Motor neuron (in vitro differentiated cells): ENCODE measurements at regions not wholly inside any gene's neighbourhood (a gene's known extent, or its start where the extent isn't known, plus 50 kb on each side); places are given as distances from the start of the nearest gene placed in this dataset.

Experiments
- ATAC-seq, 8 experiments: fragments of 200-7000 bp; cut with Tn5 transposase; replicated peaks in 6 of 8; 2 replicates each; pipeline ENCODE4 v1.8.0; 2021; ENCODE audit warnings: mild to moderate bottlenecking in 8 of 8, moderate library complexity in 8 of 8
- H3K27ac ChIP-seq, 2 donors: fragments of 250-450 bp; sonication (Bioruptor Pico); 2 replicates each; pipeline ENCODE4 v1.9.0; 2021; ENCODE audit warnings: antibody characterized with exemption in 2 of 2, mild to moderate bottlenecking in 2 of 2, moderate library complexity in 1 of 2
- H3K4me1 ChIP-seq, 2 donors: fragments of 250-450 bp; sonication (Bioruptor Pico); replicated peaks in 1 of 2; 2 replicates each; pipeline ENCODE4 v1.6.1; 2021; ENCODE audit warnings: antibody characterized with exemption in 2 of 2, mild to moderate bottlenecking in 2 of 2, moderate library complexity in 1 of 2
- H3K4me3 ChIP-seq, 5 donors: fragments of 250-450 bp; sonication (Bioruptor Pico); 2 replicates each; pipeline ENCODE4 v1.9.0; 2021; ENCODE audit warnings: antibody characterized with exemption in 5 of 5, mild to moderate bottlenecking in 5 of 5, moderate library complexity in 4 of 5
- WGBS, 10 experiments: fragments of 450-650 bp; shearing (Covaris generic); methylation state at CpG; one replicate each; pipeline ENCODE4 v1.0.0; 2022; 5-methylcytosine and 5-hydroxymethylcytosine counted together
- in situ Hi-C, 9 experiments: fragments of 400-800 bp; cut with MboI; loops; one replicate each; pipeline ENCODE4 v1.15.0; 2021; ENCODE audit warnings: low sequenced_read_pairs in 9 of 9, low pct_unique_long_range_greater_than_20kb in 2 of 9; ENCODE audit not compliant: unreplicated experiment in 9 of 9

DNA sequence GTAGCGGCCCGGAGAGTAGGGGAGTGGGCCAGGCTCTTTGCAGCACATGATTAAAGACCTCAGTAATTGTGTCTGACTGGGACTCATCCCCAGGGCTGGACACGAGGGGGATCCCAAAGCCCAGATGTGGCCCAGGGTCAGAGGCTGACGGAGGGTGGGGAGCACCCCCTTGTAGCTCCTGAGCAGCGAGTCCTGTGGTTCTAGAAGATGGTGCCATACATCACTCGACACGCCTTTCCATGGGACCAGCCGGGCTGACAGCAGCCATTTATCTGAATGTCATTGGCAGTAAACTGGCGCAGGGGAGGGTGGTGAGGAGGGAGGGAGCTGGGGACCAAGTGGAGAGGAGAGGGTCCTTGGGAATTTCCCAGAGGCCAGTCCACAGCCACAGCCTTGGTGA, 65.1 kb upstream of the FAM222A start:
- no peak overlapping the region for H3K4me3 ChIP-seq
- H3K4me1 ChIP-seq, result peaks cover 34 to 45% of the 10 kb centered on the region in 2 donors
- 61 to 90% (median 74%) methylated on average over 2 to 7 of the region's 9 CpGs; no CpG with 5 or more reads in 6 of the 10 experiments for WGBS, 10 experiments
- in situ Hi-C loops, result no loop called here
- ATAC-seq, result peak in 5 of 8 experiments; percentile 65 to 83 (median 72)
- peak overlapping the region in 1 of 2 donors; percentile 23 for H3K27ac ChIP-seq

DNA sequence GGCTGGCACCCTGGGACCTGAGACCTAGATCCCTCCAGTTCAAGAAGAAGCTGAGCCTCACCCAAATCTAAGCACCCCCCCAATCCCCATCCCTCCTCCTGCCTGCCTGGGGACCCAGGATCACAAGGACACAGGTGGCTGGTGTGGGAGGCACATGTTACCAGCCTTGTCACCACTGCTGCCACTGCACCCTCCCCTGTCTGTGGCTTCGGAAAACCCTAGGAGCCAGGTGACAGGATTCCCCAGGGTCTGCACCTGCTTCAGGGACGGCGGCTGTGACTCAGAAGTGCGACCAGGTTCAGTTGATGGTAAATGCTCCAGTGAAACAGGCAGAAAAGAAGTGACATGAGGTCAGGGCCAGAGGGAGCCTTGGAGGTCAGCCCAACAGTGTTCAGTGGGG, 62.8 kb upstream of the FAM222A start:
- Histone ChIP-seq H3K27ac (no peak overlapping the region), H3K4me3 (no peak overlapping the region), H3K4me1 (peaks cover 39 to 44% of the 10 kb centered on the region in 2 donors)
- ATAC-seq, result no peak
- in situ Hi-C loops, result no loop called here
- WGBS, 10 experiments, result 100% methylated on average over 1 to 3 of the region's 4 CpGs; no CpG with 5 or more reads in 8 of the 10 experiments

DNA sequence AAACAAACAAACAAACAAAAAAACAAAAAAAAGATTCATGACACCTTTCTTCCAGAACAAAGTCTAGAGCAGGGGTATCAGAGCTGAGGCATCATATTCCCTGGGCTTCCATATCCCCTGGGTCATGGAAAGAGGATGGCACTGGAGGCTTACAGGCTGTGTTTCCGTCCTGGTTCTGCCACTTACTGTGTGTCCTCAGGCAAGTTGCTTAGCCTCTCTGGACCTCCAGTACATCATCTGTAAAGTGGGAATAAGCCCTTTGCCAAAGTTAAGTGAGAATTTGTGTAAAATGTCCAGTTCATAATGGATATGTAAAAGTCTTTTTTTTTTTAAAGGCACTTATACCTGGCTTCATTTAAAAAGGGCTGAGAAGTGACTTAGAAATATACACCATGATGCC, 62.0 kb upstream of the FAM222A start:
- Histone ChIP-seq H3K4me1 (peaks cover 37 to 42% of the 10 kb centered on the region in 2 donors), H3K4me3 (no peak overlapping the region), H3K27ac (no peak overlapping the region)
- in situ Hi-C loops, result no loop called here
- WGBS, 10 experiments, result 71 to 100% (median 78%) methylated on average over 1 of the region's 1 CpG; no CpG with 5 or more reads in 7 of the 10 experiments
- ATAC-seq, result no peak

DNA sequence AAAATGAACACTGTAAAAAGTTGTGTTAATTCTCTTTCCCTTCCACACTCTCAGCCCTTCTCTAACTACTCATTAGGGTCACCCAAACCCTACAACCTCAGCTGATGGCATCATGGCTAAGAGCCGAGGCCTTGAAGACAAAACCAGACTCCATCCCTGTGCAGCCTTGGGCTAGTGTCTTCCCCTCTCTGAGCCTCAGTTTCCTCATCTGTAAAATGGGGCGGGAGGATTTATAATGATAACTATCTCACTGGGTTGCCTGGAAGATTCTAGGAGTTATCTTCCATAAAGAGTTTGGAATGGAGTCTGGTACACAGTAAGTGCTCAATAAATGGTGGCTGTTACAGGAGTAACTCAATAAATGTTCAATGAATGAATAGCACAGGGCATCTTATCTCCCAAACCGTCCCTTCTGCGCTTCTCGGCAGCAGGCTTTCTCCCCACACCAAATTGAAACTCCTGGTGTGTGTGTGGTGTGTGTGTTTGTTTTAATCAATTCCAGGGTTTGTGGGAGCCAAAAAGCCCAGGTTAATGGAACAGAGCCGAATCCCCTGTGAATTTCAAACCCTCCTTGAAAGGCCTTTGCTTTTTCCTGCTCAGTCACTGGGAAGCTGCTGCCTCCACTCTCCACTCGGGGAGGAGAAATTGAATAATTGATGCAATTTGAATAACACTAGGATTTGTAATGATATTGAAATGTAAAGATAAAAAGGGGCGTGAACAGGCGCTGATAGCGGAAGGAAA, 61.2 kb upstream of the FAM222A start:
- WGBS, 10 experiments, result 10 to 100% (median 58%) methylated on average over 1 to 8 of the region's 10 CpGs
- in situ Hi-C loops, result no loop called here
- ATAC-seq, result peak in 4 of 8 experiments; percentile 41 to 57 (median 50)
- Histone ChIP-seq H3K4me1 (peaks cover 40 to 50% of the 10 kb centered on the region in 2 donors), H3K4me3 (no peak overlapping the region), H3K27ac (no peak overlapping the region)

DNA sequence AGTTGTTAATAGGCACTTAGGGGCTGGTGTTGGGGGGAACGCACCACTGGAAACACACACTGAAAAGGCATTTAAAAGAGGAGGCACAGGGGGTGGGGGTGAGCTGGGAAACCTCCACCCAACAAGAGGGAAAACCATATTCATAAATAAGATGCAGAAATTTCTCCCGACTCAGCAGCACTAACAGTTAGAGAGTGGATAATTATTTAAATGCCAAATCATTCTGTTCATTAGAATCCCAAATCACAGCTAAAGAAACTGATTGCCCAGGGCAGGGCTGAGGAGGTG, 60.7 kb upstream of the FAM222A start:
- Histone ChIP-seq H3K4me1 (peaks cover 38 to 51% of the 10 kb centered on the region in 2 donors), H3K4me3 (no peak overlapping the region), H3K27ac (no peak overlapping the region)
- peak in 4 of 8 experiments; percentile 44 to 84 (median 54) for ATAC-seq
- 17 to 67% (median 42%) methylated on average over 1 to 2 of the region's 2 CpGs; no CpG with 5 or more reads in 3 of the 10 experiments for WGBS, 10 experiments
- in situ Hi-C loops, result no loop called here

DNA sequence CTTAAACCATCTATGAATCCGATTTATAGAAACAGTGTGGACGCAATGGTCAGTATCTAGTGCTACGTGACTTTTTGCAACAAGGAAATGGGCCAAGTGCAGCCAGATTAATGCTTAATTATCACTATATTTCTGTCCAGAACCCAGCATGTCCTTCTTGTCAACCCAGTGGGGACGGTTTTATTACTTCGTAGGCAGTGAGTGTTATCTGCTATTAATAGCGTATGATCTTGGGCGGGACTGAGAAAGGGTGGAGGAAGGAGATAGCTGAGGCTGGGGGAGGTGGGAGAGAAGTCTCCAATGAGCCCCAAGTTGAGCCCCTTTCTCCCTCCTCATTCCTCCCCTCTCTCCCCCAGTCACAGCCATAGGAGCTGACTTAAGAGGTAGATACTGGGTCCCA, 59.7 kb upstream of the FAM222A start:
- peak in 5 of 8 experiments; percentile 25 to 69 (median 33) for ATAC-seq
- Histone ChIP-seq H3K4me3 (no peak overlapping the region), H3K27ac (no peak overlapping the region), H3K4me1 (peaks cover 29 to 50% of the 10 kb centered on the region in 2 donors)
- in situ Hi-C loops, result no loop called here
- 32 to 93% (median 82%) methylated on average over 2 to 7 of the region's 7 CpGs; no CpG with 5 or more reads in 2 of the 10 experiments for WGBS, 10 experiments

DNA sequence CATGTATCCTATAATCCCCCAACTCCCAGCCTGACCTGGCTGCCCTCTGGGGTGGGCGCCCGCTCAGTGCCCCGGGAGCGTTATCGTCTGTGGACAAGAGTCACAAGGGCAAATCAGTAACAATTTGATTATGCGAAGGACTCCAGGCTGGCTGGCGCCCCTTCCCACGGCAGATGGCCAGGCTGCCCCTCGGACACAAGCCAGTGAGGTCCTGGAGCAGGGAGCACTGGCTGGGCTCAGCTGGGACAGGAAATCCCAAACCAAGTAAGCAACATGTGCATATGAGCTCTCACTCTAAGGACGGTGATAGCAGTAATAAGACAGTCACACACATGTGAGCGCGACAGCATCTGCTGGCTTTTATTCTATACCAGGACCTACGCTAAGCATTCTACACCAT, 59.3 kb upstream of the FAM222A start:
- peaks cover 24 to 46% of the 10 kb centered on the region in 2 donors for H3K4me1 ChIP-seq
- in situ Hi-C loops, result no loop called here
- H3K27ac ChIP-seq, result no peak overlapping the region
- no peak overlapping the region for H3K4me3 ChIP-seq
- ATAC-seq, result peak in 5 of 8 experiments; percentile 25 to 49 (median 38)
- 30 to 100% (median 90%) methylated on average over 1 to 5 of the region's 13 CpGs; no CpG with 5 or more reads in 4 of the 10 experiments for WGBS, 10 experiments

DNA sequence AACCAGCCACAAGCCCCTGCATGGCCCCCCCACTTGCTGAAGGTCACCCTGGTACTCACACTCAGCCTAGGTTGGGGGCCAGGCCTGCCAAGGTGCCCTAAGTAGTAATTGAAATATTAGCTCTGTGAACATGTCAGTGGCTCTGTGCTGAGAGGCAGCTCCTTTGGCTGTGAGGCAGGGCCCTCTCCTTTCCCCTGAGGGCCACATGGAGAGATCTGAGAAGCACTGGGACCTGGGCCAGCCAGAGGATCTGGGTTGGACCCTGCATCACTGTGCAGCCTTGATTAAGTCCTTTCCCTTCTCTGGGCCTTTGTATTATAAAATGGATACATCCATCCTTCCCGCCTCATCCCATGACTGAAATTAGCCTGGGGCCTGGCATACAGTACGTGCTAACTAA, 58.0 kb upstream of the FAM222A start:
- WGBS, 10 experiments, result 40 to 100% (median 90%) methylated on average over 1 to 2 of the region's 2 CpGs; no CpG with 5 or more reads in 5 of the 10 experiments
- peak in 2 of 8 experiments; percentile 23 to 24 for ATAC-seq
- H3K4me1 ChIP-seq, result peaks cover 23 to 46% of the 10 kb centered on the region in 2 donors
- H3K27ac ChIP-seq, result no peak overlapping the region
- in situ Hi-C loops, result no loop called here
- H3K4me3 ChIP-seq, result no peak overlapping the region

DNA sequence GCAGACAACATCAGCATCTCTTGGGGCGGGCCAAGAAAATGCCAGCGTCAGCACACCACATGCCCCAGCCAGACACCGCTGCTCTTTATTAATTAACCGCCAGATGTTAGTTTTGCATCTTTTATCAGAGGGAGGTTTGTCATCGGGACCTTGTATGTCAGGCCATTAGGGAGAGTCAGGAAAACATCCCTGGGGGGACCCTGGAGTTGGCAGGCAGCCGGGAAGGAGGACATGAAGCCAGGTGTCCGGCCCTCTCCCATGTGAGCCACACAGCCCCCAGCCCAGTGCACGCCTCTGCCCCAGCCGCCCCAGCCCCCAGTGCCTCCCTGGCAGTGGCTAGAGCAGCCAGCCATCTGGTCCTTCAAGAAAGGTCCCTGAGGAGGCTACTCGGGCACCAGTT, 56.9 kb upstream of the FAM222A start:
- 0 to 69% (median 27%) methylated on average over 1 to 4 of the region's 10 CpGs; no CpG with 5 or more reads in 6 of the 10 experiments for WGBS, 10 experiments
- ATAC-seq, result peak in 6 of 8 experiments; percentile 10 to 52 (median 32)
- in situ Hi-C loops, result no loop called here
- Histone ChIP-seq H3K4me3 (no peak overlapping the region), H3K4me1 (peaks cover 23 to 46% of the 10 kb centered on the region in 2 donors), H3K27ac (no peak overlapping the region)

DNA sequence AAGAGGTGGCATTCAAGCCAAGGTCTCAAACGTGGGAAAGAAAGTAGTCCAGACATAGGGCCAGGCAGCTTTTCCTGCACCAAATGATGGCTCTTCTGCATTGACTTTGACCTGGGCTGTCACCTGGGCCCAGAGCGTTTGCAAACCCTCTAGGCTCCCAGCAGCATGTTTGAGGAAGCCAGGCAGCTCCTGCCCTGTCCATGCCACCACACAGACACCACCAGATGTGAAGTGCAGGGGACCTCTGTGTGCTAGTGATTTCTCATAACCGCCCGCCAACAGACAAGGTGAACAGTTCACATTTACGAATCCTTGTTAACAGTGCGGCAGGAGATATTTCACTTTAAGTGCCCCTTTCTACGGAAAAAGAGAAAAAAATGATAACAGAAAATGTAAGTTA, 49.8 kb upstream of the FAM222A start:
- in situ Hi-C loops, result no loop called here
- ATAC-seq, result peak in 1 of 8 experiments; percentile 75
- H3K4me3 ChIP-seq, result no peak overlapping the region
- H3K27ac ChIP-seq, result peak overlapping the region in 1 of 2 donors; percentile 17
- WGBS, 10 experiments, result 0 to 80% (median 49%) methylated on average over 1 to 5 of the region's 7 CpGs; no CpG with 5 or more reads in 4 of the 10 experiments
- peaks cover 0 to 8% of the 10 kb centered on the region in 2 donors for H3K4me1 ChIP-seq
